Astrocyte (in vitro differentiated cells and primary cell): ENCODE measurements at regions not wholly inside any gene's neighbourhood (a gene's known extent, or its start where the extent isn't known, plus 50 kb on each side); places are given as distances from the start of the nearest gene placed in this dataset.

Experiments used
- DNase-seq: peaks from one replicate; pipeline ENCODE4 v3.0.0-alpha.2; 2010; ENCODE audit warnings: low read depth
- FAIRE-seq: peaks from 2 replicates; lab custom pipeline; 2011; peaks lifted over from hg19 to GRCh38; lab: Jason Lieb, UNC
- H2AFZ ChIP-seq: 2 replicates; pipeline ENCODE4 v1.6.0; 2012; ENCODE audit warnings: low read depth, low read length, inconsistent platforms
- H3K27ac ChIP-seq: 2 replicates; pipeline ENCODE4 v1.5.1; 2011; ENCODE audit warnings: low read depth, low read length, inconsistent platforms
- H3K27me3 ChIP-seq: 2 replicates; pipeline ENCODE4 v1.6.0; 2011; ENCODE audit warnings: low read length, inconsistent platforms; ENCODE audit not compliant: insufficient read depth
- H3K36me3 ChIP-seq: 2 replicates; pipeline ENCODE4 v1.5.1; 2011; ENCODE audit warnings: low read length, inconsistent platforms; ENCODE audit not compliant: insufficient read depth
- H3K4me1 ChIP-seq: 2 replicates; pipeline ENCODE4 v1.5.1; 2011; ENCODE audit warnings: low read length, inconsistent platforms; ENCODE audit not compliant: insufficient read depth
- H3K4me2 ChIP-seq: 2 replicates; pipeline ENCODE4 v1.6.0; 2012; ENCODE audit warnings: low read length, inconsistent platforms
- H3K4me3 ChIP-seq: 2 replicates; pipeline ENCODE4 v1.5.1; 2011; ENCODE audit warnings: low read depth, mild to moderate bottlenecking, low read length, inconsistent platforms; ENCODE audit not compliant: insufficient read depth
- H3K79me2 ChIP-seq: 2 replicates; pipeline ENCODE4 v1.6.0; 2012; ENCODE audit warnings: mild to moderate bottlenecking, low read length, inconsistent platforms; ENCODE audit not compliant: insufficient read depth
- H3K9ac ChIP-seq: 2 replicates; pipeline ENCODE4 v1.6.0; 2012; ENCODE audit warnings: mild to moderate bottlenecking, low read length, inconsistent platforms
- H3K9me3 ChIP-seq: 2 replicates; pipeline ENCODE4 v1.5.1; 2012; ENCODE audit warnings: low read depth, mild to moderate bottlenecking, low read length, inconsistent platforms; ENCODE audit not compliant: insufficient read depth
- H4K20me1 ChIP-seq: 2 replicates; pipeline ENCODE4 v1.6.0; 2012; ENCODE audit warnings: low read length, inconsistent platforms; ENCODE audit not compliant: insufficient read depth
- H3K27ac Mint-ChIP-seq: one replicate; pipeline ENCODE4 v1.8.0; 2021; ENCODE audit warnings: mild to moderate bottlenecking, mixed read lengths; ENCODE audit not compliant: unreplicated experiment
- H3K27me3 Mint-ChIP-seq: one replicate; pipeline ENCODE4 v1.8.0; 2021; ENCODE audit warnings: low read depth, mixed read lengths; ENCODE audit not compliant: unreplicated experiment
- H3K36me3 Mint-ChIP-seq: one replicate; pipeline ENCODE4 v1.8.0; 2021; ENCODE audit warnings: low read depth, mixed read lengths; ENCODE audit not compliant: unreplicated experiment
- H3K4me1 Mint-ChIP-seq: one replicate; pipeline ENCODE4 v1.8.0; 2021; ENCODE audit warnings: low read depth, mixed read lengths; ENCODE audit not compliant: unreplicated experiment
- H3K4me3 Mint-ChIP-seq: one replicate; pipeline ENCODE4 v1.8.0; 2021; ENCODE audit warnings: mild to moderate bottlenecking, moderate library complexity, mixed read lengths; ENCODE audit not compliant: unreplicated experiment
- H3K9me3 Mint-ChIP-seq: one replicate; pipeline ENCODE4 v1.8.0; 2021; ENCODE audit warnings: mild to moderate bottlenecking, mixed read lengths; ENCODE audit not compliant: unreplicated experiment
- EZH2 ChIP-seq: IDR thresholded peaks from 2 replicates; pipeline ENCODE4 v1.6.1; 2012; ENCODE audit warnings: mild to moderate bottlenecking, low read length, inconsistent platforms; ENCODE audit not compliant: insufficient read depth
- TF ChIP-seq, protein P1 (sequence below): IDR thresholded peaks from 2 replicates; pipeline ENCODE4 v1.5.1; 2011; ENCODE audit warnings: low read depth, mild to moderate bottlenecking, inconsistent platforms, low read length, moderate library complexity; ENCODE audit not compliant: insufficient read depth

DNA sequence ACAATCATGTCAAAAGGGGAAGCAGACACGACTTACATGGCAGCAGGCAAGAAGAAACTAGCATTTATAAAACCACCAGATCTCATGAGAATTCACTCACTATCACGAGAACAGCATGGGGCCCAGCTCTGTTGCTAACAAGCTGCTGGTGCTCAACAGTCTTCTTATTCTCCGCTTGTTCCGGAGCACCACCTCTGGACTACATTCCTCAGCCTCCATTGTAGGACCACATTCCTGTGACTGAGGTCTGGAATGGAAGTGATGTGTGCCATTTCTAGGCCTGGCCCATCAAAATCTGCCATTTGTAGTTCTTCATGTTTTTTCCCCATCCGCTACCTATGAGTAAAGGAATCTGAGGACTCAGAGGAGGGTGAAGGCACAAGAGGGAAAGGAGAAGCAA lies 111.5 kb upstream of the PTCHD1 start:
- Mint-ChIP-seq H3K27ac (no peak overlapping the region), H3K4me3 (no peak overlapping the region), H3K36me3 (no peaks in the 10 kb centered on the region), H3K4me1 (no peaks in the 10 kb centered on the region), H3K9me3 (no peaks in the 10 kb centered on the region), H3K27me3 (no peaks in the 10 kb centered on the region)
- Histone ChIP-seq H3K36me3 (no peaks in the 10 kb centered on the region), H3K4me1 (no peaks in the 10 kb centered on the region), H2AFZ (no peak overlapping the region), H3K9ac (no peak overlapping the region), H3K79me2 (no peaks in the 10 kb centered on the region), H3K27ac (no peak overlapping the region), H4K20me1 (no peaks in the 10 kb centered on the region), H3K9me3 (no peaks in the 10 kb centered on the region), H3K4me3 (no peak overlapping the region), H3K27me3 (no peaks in the 10 kb centered on the region), H3K4me2 (no peak overlapping the region)
- DNase-seq (no peak), FAIRE-seq (peak; percentile 68)
- TF ChIP-seq EZH2, result no peak
- TF ChIP-seq, protein P1, sequence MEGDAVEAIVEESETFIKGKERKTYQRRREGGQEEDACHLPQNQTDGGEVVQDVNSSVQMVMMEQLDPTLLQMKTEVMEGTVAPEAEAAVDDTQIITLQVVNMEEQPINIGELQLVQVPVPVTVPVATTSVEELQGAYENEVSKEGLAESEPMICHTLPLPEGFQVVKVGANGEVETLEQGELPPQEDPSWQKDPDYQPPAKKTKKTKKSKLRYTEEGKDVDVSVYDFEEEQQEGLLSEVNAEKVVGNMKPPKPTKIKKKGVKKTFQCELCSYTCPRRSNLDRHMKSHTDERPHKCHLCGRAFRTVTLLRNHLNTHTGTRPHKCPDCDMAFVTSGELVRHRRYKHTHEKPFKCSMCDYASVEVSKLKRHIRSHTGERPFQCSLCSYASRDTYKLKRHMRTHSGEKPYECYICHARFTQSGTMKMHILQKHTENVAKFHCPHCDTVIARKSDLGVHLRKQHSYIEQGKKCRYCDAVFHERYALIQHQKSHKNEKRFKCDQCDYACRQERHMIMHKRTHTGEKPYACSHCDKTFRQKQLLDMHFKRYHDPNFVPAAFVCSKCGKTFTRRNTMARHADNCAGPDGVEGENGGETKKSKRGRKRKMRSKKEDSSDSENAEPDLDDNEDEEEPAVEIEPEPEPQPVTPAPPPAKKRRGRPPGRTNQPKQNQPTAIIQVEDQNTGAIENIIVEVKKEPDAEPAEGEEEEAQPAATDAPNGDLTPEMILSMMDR, result no peak

DNA sequence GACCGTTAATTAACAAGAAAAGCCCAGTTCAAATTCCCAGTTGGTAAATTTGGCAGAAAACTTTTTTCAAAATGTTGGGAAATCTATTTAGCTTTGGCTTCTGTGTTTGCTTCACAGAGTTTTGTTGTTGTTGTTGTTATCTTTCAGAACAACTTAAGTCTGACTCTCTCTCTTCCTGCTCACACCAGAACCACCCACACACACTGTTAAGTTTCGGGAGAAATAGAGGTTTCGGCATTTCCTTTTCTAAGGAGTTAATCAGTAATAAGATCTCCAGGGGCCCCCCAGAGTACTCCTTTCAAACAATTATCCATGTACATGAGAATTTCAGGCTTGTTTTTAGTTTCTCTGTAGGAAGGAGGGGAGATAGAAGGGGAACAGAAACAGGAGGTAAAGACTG lies 106.2 kb upstream of the PTCHD1 start:
- H3K36me3 Mint-ChIP-seq, result no peaks in the 10 kb centered on the region
- peak; percentile 70 for FAIRE-seq

DNA sequence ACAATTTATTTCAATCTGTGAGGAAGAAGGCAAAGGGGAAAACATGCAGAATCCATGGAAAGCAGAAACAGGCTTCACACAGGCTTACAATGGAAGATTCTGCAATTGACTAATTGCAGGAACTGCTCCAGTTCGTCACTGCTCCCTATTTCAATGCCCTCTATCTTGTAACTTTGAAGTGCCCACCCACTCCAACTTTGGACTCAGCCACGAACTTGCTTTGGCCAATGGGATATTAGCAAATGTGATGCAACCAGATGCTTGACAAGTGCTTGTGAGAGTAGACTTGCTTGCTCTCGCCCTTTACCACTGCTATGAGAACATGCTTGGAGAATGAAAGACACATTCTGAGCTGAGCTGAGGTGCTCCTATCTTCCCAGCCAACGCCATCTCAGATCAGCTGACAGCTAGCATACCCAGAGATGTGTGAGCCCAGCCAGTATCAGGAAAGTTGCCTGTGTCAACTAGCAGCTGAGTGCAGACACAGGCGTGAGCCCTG lies 105.7 kb upstream of the PTCHD1 start:
- Histone ChIP-seq H3K9ac (no peak overlapping the region), H3K27me3 (no peaks in the 10 kb centered on the region), H4K20me1 (no peaks in the 10 kb centered on the region), H3K36me3 (no peaks in the 10 kb centered on the region), H3K4me2 (peak overlapping the region; percentile 57), H3K79me2 (no peaks in the 10 kb centered on the region), H3K9me3 (no peaks in the 10 kb centered on the region), H3K4me1 (no peaks in the 10 kb centered on the region), H3K27ac (no peak overlapping the region), H2AFZ (no peak overlapping the region), H3K4me3 (no peak overlapping the region)
- Mint-ChIP-seq H3K36me3 (no peaks in the 10 kb centered on the region), H3K9me3 (no peaks in the 10 kb centered on the region), H3K4me1 (no peaks in the 10 kb centered on the region), H3K27me3 (no peaks in the 10 kb centered on the region), H3K27ac (no peak overlapping the region), H3K4me3 (no peak overlapping the region)
- FAIRE-seq (no peak), DNase-seq (no peak)
- TF ChIP-seq, protein P1, result no peak
- TF ChIP-seq EZH2, result no peak

More for the DNA sequence above, 106.2 kb upstream of the PTCHD1 start:
- Histone ChIP-seq H3K79me2 (no peaks in the 10 kb centered on the region), H3K9me3 (no peaks in the 10 kb centered on the region), H3K4me2 (peak overlapping the region; percentile 57), H3K4me1 (no peaks in the 10 kb centered on the region), H3K36me3 (no peaks in the 10 kb centered on the region), H2AFZ (no peak overlapping the region), H3K27me3 (no peaks in the 10 kb centered on the region), H3K4me3 (peak overlapping the region; percentile 1), H4K20me1 (no peaks in the 10 kb centered on the region), H3K27ac (no peak overlapping the region), H3K9ac (no peak overlapping the region)
- no peak overlapping the region for H3K27ac Mint-ChIP-seq
- no peak overlapping the region for H3K4me3 Mint-ChIP-seq
- no peaks in the 10 kb centered on the region for H3K9me3 Mint-ChIP-seq
- DNase-seq, result no peak
- H3K4me1 Mint-ChIP-seq, result no peaks in the 10 kb centered on the region
- H3K27me3 Mint-ChIP-seq, result no peaks in the 10 kb centered on the region
- TF ChIP-seq EZH2, result no peak
- TF ChIP-seq, protein P1, result no peak
